H9 (cell line): ENCODE measurements at regions not wholly inside any gene's neighbourhood (a gene's known extent, or its start where the extent isn't known, plus 50 kb on each side); places are given as distances from the start of the nearest gene placed in this dataset.

ENCODE experiments used
- DNase-seq: peaks from one replicate; pipeline ENCODE4 v3.0.0-alpha.2; 2017
- H2AFZ ChIP-seq: one replicate; pipeline ENCODE4 v1.6.1; 2013; ENCODE audit warnings: mild to moderate bottlenecking, low read length, control low read depth, moderate library complexity
- H2AK5ac ChIP-seq: 2 replicates; pipeline ENCODE4 v1.6.1; 2013; ENCODE audit warnings: low read length, control low read depth, mixed read lengths; ENCODE audit not compliant: insufficient read length
- H2BK120ac ChIP-seq: one replicate; pipeline ENCODE4 v1.6.1; 2013; ENCODE audit warnings: low read depth, mild to moderate bottlenecking, low read length, control low read depth, inconsistent platforms; ENCODE audit not compliant: poor library complexity, severe bottlenecking
- H2BK12ac ChIP-seq: 2 replicates; pipeline ENCODE4 v1.6.1; 2013; ENCODE audit warnings: low read length, control low read depth, mixed read lengths, low read depth; ENCODE audit not compliant: insufficient read length
- H2BK15ac ChIP-seq: 2 replicates; pipeline ENCODE4 v1.6.1; 2013; ENCODE audit warnings: low read depth, low read length, control low read depth
- H2BK20ac ChIP-seq: one replicate; pipeline ENCODE4 v1.6.1; 2013; ENCODE audit warnings: low read depth, mild to moderate bottlenecking, low read length, control low read depth, inconsistent platforms; ENCODE audit not compliant: poor library complexity, severe bottlenecking
- H2BK5ac ChIP-seq: 2 replicates; pipeline ENCODE4 v1.6.1; 2013; ENCODE audit warnings: low read length, control low read depth, mixed read lengths; ENCODE audit not compliant: insufficient read length
- H3K14ac ChIP-seq: 2 replicates; pipeline ENCODE4 v1.6.1; 2013; ENCODE audit warnings: low read length, control low read depth; ENCODE audit not compliant: insufficient read depth
- H3K18ac ChIP-seq: 2 replicates; pipeline ENCODE4 v1.6.1; 2013; ENCODE audit warnings: low read depth, mild to moderate bottlenecking, mixed read lengths, low read length, control low read depth; ENCODE audit not compliant: insufficient read length
- H3K23ac ChIP-seq: 2 replicates; pipeline ENCODE4 v1.6.1; 2013; ENCODE audit warnings: low read length, control low read depth, mixed read lengths, low read depth; ENCODE audit not compliant: insufficient read length
- H3K23me2 ChIP-seq: 2 replicates; pipeline ENCODE4 v1.6.1; 2013; ENCODE audit warnings: low read depth, mild to moderate bottlenecking, mixed read lengths, low read length, control low read depth; ENCODE audit not compliant: insufficient read length, poor library complexity, severe bottlenecking
- H3K27ac ChIP-seq: 2 replicates; pipeline ENCODE4 v1.5.1; 2013; ENCODE audit warnings: low read length, control low read depth, mixed read lengths, low read depth; ENCODE audit not compliant: insufficient read length
- H3K27me3 ChIP-seq: 2 replicates; pipeline ENCODE4 v1.6.1; 2013; ENCODE audit warnings: low read length, control low read depth, inconsistent platforms; ENCODE audit not compliant: insufficient read depth
- H3K4ac ChIP-seq: 2 replicates; pipeline ENCODE4 v1.6.1; 2013; ENCODE audit warnings: low read depth, mild to moderate bottlenecking, control low read depth, inconsistent platforms, low read length, moderate library complexity
- H3K4me1 ChIP-seq: 2 replicates; pipeline ENCODE4 v1.6.1; 2013; ENCODE audit warnings: low read length, control low read depth, inconsistent platforms; ENCODE audit not compliant: insufficient read depth
- H3K4me2 ChIP-seq: 2 replicates; pipeline ENCODE4 v1.6.1; 2013; ENCODE audit warnings: low read length, control low read depth, mixed read lengths; ENCODE audit not compliant: insufficient read length, insufficient read depth
- H3K56ac ChIP-seq: 2 replicates; pipeline ENCODE4 v1.6.1; 2013; ENCODE audit warnings: low read depth, mild to moderate bottlenecking, mixed read lengths, low read length, control low read depth; ENCODE audit not compliant: insufficient read length
- H3K79me1 ChIP-seq: 2 replicates; pipeline ENCODE4 v1.6.1; 2013; ENCODE audit warnings: low read depth, mild to moderate bottlenecking, moderate library complexity, low read length, control low read depth, inconsistent platforms; ENCODE audit not compliant: insufficient read depth, poor library complexity, severe bottlenecking
- H3K79me2 ChIP-seq: 2 replicates; pipeline ENCODE4 v1.6.1; 2013; ENCODE audit warnings: low read length, control low read depth, inconsistent platforms; ENCODE audit not compliant: insufficient read depth
- H3K9ac ChIP-seq: 2 replicates; pipeline ENCODE4 v1.6.1; 2013; ENCODE audit warnings: low read length, control low read depth, mixed read lengths; ENCODE audit not compliant: insufficient read length; ENCODE audit errors: extremely low read depth
- H3K9me3 ChIP-seq: one replicate; pipeline ENCODE4 v1.6.1; 2013; ENCODE audit warnings: low read depth, low read length, inconsistent platforms; ENCODE audit not compliant: control insufficient read depth
- H3T11ph ChIP-seq: one replicate; pipeline ENCODE4 v1.6.1; 2013; ENCODE audit warnings: mild to moderate bottlenecking, low read length, control low read depth, inconsistent platforms
- H4K20me1 ChIP-seq: one replicate; pipeline ENCODE4 v1.6.1; 2013; ENCODE audit not compliant: control insufficient read depth, insufficient read length, insufficient read depth
- H4K5ac ChIP-seq: 2 replicates; pipeline ENCODE4 v1.6.1; 2013; ENCODE audit warnings: low read depth, mild to moderate bottlenecking, mixed read lengths, low read length, control low read depth; ENCODE audit not compliant: insufficient read length
- H4K8ac ChIP-seq: replicated peaks from 2 replicates; pipeline ENCODE4 v1.6.1; 2013; ENCODE audit warnings: low read length, control low read depth, mixed read lengths, low read depth; ENCODE audit not compliant: insufficient read length
- H4K91ac ChIP-seq: 2 replicates; pipeline ENCODE4 v1.6.1; 2013; ENCODE audit warnings: low read depth, mild to moderate bottlenecking, moderate library complexity, mixed read lengths, low read length, control low read depth; ENCODE audit not compliant: insufficient read length
- H3K27ac Mint-ChIP-seq, 3 experiments: 2 replicates in 2 of 3; 3 replicates in 1 of 3; pipeline ENCODE4 v1.8.0; 2020 to 2021; ENCODE audit warnings: mixed read lengths in 3 of 3, mild to moderate bottlenecking in 1 of 3, moderate library complexity in 1 of 3
- H3K27me3 Mint-ChIP-seq: 2 replicates; pipeline ENCODE4 v1.8.0; 2021; ENCODE audit warnings: low read depth, mild to moderate bottlenecking, moderate library complexity, mixed read lengths
- H3K36me3 Mint-ChIP-seq, 3 experiments: 2 replicates in 2 of 3; 3 replicates in 1 of 3; pipeline ENCODE4 v1.8.0; 2020 to 2021; ENCODE audit warnings: low read depth in 3 of 3, mixed read lengths in 3 of 3; ENCODE audit not compliant: insufficient read depth in 1 of 3
- H3K4me1 Mint-ChIP-seq, 2 experiments: 2 replicates each; pipeline ENCODE4 v1.8.0; 2020; ENCODE audit warnings: mixed read lengths in 2 of 2
- H3K4me3 Mint-ChIP-seq, 2 experiments: 2 replicates in 1 of 2; 3 replicates in 1 of 2; pipeline ENCODE4 v1.8.0; 2020 to 2021; ENCODE audit warnings: mild to moderate bottlenecking in 2 of 2, mixed read lengths in 2 of 2, moderate library complexity in 1 of 2
- H3K9me3 Mint-ChIP-seq, 2 experiments: 2 replicates in 1 of 2; 3 replicates in 1 of 2; pipeline ENCODE4 v1.8.0; 2020; ENCODE audit warnings: mild to moderate bottlenecking in 2 of 2, mixed read lengths in 2 of 2, moderate library complexity in 1 of 2
- CTCF ChIP-seq: fragments of 200-600 bp; sonication (generic); conservative IDR thresholded peaks from 3 replicates; pipeline ENCODE4 v1.8.0; 2021; ENCODE audit warnings: antibody characterized with exemption, mild to moderate bottlenecking
- WGBS: extraction: QIAGEN DNeasy Blood & Tissue Kit; methylation state at CpG from one replicate; pipeline ENCODE4 v1.1.7; 2013; ENCODE audit warnings: missing lambda C conversion rate, low lambda C conversion rate, mixed read lengths; ENCODE audit not compliant: insufficient read length; ENCODE audit errors: extremely low coverage; 5-methylcytosine and 5-hydroxymethylcytosine counted together

- no peaks in the 10 kb centered on the region for H3K23me2 ChIP-seq
- no peak overlapping the region for H3K14ac ChIP-seq
- no peaks in the 10 kb centered on the region for H3K79me2 ChIP-seq
- no peak overlapping the region for H3K18ac ChIP-seq
- no CpG with 5 or more reads among the region's 4 CpGs for WGBS
- no peak overlapping the region for H2BK120ac ChIP-seq
- H4K20me1 ChIP-seq = no peaks in the 10 kb centered on the region
- no peak overlapping the region for H2BK5ac ChIP-seq
- H2AK5ac ChIP-seq = no peak overlapping the region
- H2BK15ac ChIP-seq = no peak overlapping the region
- H3K79me1 ChIP-seq = no peaks in the 10 kb centered on the region
- Mint-ChIP-seq H3K9me3 (no peaks in the 10 kb centered on the region), H3K4me3 (no peak overlapping the region), H3K27ac (no peak overlapping the region), H3K27me3 (no peaks in the 10 kb centered on the region), H3K4me1 (0 out of 4 replicates have a peak, but pooled peaks cover 0 to 2% of the 10 kb centered on the region in 2 experiments), H3K36me3 (no peaks in the 10 kb centered on the region)
- H2BK20ac ChIP-seq = no peak overlapping the region
- TF ChIP-seq CTCF = no peak
- no peak overlapping the region for H3K4me2 ChIP-seq
- no peaks in the 10 kb centered on the region for H3K4me1 ChIP-seq
- H3K56ac ChIP-seq = no peak overlapping the region
- no peak overlapping the region for H3K27ac ChIP-seq
- H3K9ac ChIP-seq = no peak overlapping the region
- H3K4ac ChIP-seq = no peak overlapping the region
- no peak overlapping the region for H3K23ac ChIP-seq
- no peak overlapping the region for H2AFZ ChIP-seq
- no peak for DNase-seq
- H3K27me3 ChIP-seq = no peaks in the 10 kb centered on the region
- no peak overlapping the region for H4K91ac ChIP-seq
- no peak overlapping the region for H3T11ph ChIP-seq
- H4K8ac ChIP-seq = no peak overlapping the region
- no peak overlapping the region for H4K5ac ChIP-seq
- H3K9me3 ChIP-seq = no peaks in the 10 kb centered on the region
- no peak overlapping the region for H2BK12ac ChIP-seq
Observed at GRCh38 chr17:70629902-70630301, 460.6 kb downstream of the KCNJ2 start.
